GM18502 (cell line): ENCODE measurements at regions not wholly inside any gene's neighbourhood (a gene's known extent, or its start where the extent isn't known, plus 50 kb on each side); places are given as distances from the start of the nearest gene placed in this dataset.

Experiments used
- ATAC-seq: cut with Tn5 transposase; IDR thresholded peaks from one replicate; pipeline ENCODE4 v1.9.1; 2021; ENCODE audit warnings: mild to moderate bottlenecking; ENCODE audit not compliant: unreplicated experiment, poor library complexity

DNA sequence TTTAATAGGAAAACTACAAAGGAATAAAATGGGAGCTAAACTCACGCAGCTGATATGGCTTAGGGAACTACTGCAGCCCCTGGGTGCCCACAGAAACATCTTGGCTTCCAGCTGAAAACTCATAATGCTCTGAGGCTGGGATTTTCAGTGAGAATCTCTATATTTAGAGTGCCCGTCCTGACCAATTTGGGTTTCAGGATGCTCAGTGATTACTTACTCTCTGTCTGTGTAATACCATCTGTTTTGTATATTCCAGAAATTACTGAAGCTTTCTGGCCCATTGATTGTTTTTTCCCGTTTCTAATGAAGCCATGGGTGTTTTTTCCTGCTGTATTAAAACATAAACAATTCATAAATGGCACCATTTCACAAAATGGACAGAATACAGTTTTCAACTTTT, 50.6 kb upstream of the ZNF385D start:
- no peak for ATAC-seq

DNA sequence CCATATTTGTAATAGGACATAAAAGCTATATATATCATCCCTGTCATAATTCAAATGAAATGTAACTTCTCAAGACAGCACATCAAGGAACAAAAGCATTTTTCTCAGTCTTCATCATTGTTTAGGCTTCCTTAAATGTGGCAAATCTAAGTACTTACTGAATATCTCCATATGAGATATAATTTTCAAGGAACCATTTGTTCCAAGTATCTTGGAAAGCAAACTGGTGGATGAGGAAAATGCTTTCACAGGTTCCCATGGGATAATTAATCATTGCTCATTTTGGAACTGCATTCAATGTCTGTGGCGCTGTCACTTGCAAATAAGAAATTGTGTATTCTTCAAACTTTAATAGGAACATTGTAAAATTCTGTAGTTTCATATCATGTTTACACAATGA, 52.6 kb upstream of the ZNF385D start:
- no peak for ATAC-seq

DNA sequence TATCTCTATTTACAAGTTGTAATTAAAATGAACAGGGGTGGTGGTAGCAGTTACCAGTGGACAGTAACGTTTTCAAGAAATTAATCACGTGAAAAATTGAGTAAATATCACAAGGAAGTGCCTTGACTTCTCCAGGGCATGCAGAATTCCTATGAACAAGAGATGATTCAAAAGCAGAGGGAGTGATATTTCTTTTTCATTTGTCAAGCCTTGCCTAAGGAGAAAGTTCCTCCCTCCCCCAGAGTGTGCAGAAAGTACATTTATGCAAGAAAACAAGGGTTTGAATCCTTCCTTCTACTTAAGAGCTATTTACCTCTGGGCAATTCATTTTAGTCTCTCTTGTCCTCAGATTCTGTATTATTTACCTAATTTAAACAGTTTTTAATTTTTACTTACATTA, 53.3 kb upstream of the ZNF385D start:
- ATAC-seq, result no peak

DNA sequence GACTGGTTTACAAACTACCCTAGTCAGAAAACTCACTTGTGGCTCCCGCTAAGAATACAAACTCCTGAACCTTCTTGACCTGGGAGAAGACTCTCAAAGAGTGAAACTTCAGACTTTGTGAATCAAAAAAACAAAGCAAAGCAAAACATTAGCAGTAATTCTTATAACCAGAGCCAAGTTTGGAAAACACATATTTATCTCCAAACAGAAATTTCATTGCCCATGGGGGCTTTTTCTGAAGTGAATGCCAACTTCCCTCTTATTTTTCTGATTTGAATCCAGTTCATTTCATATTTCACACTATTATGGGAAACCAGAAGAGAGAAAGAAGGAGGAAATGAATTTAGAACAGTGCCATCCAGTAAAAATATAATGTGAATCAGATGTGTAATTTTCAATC, 55.7 kb upstream of the ZNF385D start:
- no peak for ATAC-seq

DNA sequence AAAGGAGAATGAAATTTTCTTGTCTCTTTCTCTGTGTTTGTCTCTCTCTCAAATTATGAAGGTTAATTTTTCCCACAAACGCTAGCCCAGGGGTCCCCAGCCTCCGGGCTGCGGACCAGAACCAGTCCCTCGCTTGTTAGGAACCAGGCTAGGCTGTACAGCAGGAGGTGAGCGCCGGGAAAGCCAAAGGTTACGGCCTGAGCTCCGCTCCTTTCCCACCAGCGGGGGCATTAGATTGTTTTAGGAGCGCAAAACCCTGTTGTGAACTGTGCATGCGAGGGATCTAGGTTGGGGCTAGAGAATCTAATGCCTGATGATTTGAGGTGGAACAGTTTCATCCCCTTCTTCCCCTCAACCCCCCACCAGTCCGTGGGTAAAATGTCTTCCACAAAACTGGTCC, 74.7 kb upstream of the ZNF385D start:
- no peak for ATAC-seq

DNA sequence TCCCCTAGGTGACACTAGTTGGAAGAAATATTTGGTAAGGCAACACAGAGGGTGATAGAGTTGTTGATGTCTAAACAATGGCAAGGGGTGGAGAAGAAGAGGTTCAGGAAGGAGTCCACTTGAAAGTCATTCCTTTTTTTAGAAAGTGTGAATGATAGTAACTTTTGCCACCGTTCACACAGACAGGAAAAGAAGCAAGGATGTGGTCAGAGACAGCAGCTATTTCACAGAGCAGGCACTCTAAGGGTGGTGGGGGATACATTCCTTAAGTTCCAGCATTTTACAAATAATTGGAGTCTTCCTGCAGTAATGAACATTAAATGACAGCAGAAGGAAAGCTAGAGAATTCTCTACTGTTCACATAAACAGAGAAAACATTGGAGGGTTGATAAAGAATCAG, 75.4 kb upstream of the ZNF385D start:
- no peak for ATAC-seq

DNA sequence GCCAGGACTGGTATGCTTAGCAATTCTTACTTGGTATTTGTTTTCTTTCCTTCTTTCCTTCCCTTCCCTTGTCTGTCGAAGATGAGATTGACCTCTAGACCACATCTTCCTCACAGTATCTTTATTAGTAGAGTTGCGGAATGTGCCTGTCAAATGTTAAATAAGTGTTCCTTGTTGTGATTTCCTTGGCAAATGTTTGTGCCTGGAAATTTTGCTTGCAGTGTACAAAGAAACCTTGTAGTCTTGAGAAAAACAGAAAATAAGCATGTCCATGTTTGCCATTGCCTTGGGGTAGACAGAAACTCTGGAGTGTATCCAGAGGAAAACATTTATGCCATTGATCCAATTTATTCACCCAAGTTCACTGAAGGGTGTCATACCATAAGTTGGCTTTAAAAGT, 79.5 kb upstream of the ZNF385D start:
- no peak for ATAC-seq

DNA sequence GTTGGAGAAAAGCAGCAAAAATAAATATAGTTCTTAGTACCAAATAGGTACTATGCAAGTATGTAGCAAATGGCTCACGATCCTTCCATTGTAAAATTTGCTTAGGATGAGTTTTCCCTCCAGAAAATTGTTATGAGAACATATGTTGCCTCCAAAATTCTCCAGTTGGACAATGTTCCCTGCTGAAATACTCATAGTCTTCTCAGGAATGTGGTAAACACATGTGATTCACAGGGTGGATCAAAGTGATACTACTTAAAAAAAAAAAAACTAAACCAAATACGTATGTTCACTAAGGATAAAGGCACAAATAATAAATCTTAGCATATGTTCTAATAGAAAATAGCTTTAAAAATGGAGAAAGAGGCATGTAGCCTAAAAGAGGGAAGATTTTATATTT, 84.3 kb upstream of the ZNF385D start:
- ATAC-seq, result no peak

DNA sequence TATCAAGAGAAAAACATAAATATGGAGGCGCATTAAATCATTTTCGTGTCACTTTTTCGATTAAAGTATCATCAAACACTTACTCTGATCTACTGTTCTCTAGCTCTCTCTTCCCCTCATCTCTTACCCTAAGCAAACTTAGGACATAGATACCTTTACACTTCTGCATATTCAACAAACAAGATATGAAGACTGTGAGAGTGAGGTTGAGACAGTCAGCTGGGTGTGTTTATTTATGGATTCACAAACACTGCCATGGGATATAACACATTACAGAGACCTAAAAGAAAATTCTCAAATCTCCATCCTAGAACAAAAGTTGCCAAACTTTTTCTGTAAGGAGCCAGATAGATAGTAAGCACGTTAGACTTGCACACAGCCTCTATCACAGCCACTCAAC, 85.2 kb upstream of the ZNF385D start:
- ATAC-seq, result no peak

DNA sequence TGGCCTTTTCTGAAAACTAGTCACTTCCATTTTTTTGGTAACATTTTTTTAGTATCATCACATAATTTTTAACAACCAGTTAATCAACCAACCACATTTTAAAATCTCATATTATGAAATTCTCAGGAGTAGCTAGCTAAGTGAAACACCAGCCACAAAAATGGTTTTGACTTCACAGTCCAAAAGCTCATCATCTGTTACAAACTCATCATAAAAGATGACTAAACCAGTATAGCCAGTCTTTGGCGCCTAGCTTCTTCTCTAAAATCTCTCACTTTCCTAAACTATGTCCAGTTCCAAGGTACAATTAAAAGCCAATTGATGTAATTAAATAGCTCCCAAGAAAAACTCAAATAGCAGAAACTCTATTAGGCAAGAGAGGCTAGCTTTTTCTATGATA, 88.2 kb upstream of the ZNF385D start:
- ATAC-seq, result no peak

DNA sequence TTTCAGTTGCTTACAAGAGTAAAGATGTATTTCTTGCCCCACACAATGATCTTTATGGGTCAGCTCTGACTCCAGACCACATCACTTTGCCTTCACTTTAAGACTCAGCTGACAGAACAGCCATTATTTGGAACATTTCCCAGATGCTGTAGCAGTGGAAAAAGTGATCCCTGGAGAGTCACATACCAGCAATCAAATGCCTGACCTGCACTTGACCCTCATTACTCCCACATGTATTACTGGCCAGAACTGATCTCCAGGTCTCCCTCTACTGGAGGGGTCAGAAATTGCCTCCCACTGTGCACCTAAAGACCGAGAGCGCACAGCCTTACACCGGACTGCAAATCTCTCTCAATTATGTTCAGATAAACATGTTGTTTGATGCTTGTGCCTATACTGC, 88.6 kb upstream of the ZNF385D start:
- no peak for ATAC-seq

DNA sequence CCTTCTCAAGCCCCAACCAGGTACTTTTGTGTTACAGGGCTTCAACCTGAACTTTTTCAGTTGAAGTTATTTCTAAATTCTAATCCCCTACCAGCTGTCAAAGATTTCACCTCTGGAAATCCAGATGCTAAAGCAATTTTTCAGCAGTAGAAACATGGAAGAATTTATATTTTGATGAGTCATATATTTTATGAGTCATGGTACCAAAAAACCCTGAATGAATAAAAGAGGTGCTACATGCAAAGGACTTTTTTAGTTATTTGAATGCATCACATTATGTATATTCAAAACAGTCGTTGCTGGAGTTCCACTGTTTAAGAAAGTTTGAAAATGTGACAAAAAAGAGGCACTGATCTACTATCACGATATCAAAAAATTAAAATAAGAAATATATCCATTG, 96.0 kb upstream of the ZNF385D start:
- ATAC-seq, result no peak

DNA sequence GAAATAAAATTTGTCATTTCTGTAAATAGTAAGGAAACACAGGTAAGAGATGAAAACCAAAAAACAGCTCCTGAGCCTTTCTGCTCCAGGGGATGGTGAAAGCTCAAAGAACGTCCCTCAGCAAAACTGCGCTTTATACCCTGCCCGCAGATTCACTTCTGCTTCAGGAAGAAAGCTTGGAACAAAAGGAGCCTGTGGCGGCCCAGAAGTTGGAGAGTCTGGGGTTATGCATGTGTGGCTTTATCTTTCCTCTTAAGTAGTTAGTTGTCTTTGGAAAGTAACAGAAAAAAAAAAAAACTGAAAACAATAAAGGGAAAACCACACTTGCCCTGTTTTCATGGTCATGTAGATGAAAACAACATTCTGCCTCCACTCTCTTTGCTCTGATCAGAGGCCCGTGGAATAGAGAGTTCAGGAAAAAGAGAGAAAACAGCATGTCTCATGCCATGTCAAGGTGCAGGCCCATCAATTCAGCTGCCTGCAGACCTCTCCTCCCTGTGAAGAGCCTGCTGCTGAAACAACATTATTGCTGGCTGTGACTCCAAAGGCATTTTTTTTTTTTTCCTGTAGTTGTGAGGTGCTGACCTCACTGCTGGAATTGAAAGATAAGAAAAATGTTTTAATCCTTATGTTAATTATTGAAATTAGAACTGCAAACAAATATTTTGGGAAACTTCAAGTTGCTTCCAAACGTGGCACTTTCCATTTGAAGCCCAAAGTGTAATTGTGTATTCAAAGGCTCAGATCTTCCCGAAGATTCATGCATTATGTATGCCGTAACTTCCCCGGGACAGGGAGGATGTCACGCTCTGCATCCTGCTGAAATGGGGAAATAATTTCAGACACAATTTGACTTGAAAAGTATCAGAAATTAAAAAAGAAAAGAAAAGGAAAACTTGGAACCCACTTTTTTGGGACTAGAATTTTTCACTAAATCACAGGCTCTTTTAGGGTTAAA, 108.4 kb upstream of the ZNF385D start:
- no peak for ATAC-seq

DNA sequence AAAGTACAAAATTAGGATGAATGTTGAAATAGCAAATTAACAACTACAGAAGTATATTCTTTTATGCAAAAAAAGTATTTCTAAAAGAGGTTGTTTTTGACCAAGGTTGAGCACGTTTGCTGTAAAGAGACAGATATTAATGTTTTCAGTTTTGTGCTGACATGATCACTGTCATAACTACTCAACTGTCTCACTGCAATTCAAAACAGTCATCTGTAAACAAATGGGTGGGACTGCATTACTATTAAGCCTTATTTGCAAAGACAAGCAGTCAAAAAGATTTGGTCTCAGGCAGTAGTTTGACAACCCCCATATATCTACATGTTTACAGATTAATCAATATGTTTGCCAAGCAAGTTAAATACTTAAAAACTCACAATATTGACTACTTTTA, 109.1 kb upstream of the ZNF385D start:
- ATAC-seq, result no peak

DNA sequence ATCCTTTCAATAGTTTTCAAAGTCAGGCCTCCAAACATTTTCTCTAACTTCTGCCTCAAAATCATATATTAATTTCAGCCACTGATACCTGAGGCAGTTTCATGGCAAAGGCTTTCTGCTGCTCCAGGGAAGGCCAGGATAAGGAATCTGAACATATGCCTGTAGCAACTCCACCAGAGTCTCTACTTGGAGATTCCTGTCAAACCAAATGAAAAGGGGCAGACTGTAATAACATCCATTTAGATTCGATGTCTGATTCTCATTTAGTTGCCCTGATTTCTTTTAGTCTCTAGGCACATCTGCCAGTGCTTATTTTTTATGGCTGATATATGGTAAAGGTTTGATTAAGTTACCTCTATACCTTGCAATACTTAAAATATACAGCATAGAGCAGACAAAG, 109.6 kb upstream of the ZNF385D start:
- ATAC-seq, result no peak

DNA sequence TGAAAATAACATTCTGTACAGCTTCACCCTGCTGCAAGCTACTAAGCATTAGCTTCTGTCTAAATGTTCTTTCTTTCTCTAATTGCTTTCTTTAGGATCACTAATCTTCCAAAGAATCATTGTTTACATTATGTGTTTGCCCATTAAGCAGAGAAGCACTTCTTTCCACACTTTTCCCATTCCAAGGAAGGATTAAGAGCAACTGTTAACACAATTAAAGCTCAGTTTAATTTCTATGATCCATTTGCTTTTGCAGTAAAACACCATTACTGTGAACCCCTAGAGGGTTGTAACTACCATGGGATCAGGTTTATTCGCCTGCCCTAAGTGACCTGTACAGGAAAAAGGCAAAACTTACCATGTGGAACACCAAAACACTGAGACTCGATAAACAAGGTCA, 125.8 kb upstream of the ZNF385D start:
- ATAC-seq, result no peak

DNA sequence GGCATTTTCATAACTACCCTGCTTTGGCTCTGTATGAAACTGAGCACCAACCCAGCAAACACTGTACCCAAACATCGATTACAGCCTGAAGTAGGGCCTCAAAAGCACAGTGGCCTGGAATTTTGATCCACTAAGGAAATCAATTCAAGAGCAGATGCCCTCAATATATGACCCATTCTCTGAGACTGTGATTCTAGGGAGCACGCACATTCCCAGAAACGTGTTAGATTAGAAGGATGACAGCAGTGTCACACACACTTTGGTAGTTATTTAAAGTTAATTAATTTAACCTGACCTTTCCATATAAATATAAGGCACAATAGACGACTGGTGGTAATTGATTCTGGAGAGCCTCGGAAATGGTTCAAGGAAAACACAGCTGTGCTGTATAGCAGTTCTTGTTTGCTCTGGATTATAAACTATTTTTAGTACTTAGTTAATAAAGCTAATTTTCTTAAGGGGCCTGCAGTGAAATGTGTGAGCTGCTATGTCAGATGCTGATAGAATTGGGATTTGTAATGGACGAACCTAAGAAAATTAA, 126.3 kb upstream of the ZNF385D start:
- no peak for ATAC-seq

DNA sequence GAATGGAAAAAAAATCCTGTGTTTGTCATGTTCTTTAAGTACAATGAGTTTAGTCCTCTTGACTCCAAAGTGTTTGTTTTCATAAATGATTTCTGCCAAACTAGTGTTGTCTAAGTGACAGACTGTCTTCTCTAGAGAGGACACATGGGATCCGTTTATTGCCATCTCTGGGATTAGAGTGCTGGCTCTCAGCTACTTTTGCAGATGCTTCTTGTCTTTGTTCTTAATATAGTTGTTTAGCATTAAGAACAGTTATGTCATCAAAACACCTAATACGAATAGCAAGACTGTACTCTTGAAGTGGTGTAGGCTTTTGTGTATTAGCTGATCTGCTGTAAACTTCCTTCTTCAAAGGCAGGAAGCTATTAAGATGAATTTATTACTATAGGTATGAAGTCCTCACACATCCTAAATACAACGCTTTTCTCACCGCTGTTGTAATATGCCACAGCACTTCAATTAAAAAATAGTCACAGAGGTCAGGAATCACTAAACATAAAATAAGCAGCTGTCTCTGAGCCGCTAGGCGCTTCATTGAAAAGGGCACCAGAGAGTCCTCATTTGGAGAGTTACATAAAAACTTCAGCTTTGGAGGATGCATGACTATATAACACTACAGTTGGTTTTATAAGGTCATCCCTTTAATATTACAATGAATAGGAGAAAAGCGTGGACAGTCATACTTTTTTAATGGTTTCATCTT, 128.3 kb upstream of the ZNF385D start:
- ATAC-seq, result no peak

DNA sequence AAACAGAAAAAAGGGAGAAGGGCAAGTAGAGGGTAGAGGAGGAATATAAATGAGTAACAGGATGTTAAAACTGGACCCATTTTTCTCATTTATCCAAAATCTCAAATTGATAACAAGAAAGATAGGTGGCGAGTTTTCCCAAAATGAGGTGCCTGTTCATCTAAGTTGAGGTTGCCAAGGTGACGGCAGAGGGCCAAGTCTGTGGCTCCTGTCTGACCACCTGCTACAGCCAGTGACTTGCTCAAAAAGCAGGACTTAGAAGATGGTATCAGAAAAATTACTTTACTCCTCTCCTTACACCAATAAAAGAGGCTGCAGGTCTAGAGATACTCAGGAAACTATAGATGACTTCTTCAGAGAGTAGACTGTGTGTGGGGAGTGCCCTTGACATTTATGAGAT, 137.6 kb upstream of the ZNF385D start:
- no peak for ATAC-seq

DNA sequence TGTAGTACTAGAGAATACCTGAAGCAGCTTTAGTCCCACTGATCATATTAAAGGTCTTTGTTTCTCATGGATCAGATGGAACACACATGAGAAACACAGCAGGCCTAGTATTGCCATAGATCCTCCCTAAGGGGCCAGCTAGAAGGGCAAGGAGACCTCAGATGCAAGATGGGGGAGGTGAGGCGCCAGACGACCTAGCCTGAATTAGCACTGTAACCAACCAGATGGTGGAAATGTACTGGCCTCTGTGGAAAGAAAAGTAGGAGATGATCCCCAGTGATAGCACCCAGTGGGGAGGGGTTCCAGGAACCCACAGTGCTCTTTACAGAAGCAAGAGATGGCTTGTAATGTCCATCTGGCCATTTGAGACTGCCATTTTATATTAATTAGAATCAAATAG, 138.2 kb upstream of the ZNF385D start:
- no peak for ATAC-seq

DNA sequence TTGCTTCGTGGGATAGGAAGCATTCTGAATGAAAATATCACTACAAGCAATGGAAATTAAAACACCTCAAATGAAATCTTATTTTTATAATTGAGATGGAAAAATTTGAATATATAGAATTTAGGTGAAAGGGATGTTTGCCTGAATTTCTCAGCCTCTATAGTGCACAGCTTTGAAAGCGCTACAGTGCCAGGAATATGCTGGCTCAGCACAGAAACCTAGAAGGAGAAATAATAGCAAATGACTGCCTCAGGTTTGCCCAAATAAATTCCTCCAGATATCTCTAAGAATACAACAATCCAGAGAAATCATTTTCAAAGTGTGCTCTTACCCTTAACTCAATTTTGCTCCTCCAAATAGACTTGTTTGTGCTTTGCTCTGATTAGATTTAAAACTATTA, 141.1 kb upstream of the ZNF385D start:
- no peak for ATAC-seq

DNA sequence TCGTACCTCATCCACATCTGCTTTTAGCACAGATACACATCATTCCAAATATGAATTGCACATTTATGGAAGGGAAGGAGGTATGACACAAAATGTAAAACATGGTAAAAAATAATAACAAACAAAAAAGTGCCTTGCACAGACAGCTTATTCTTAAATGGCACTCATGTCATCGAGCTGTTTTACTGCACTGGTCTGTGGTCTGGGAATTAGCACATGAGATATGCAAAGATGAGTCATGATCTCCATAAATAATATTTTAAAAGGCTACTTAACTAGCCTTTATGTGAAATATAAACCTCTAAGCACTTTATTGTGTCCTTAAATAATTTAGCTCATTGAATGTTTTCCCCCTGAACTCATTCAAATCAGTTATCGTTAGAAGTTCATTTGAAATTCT, 142.2 kb upstream of the ZNF385D start:
- no peak for ATAC-seq
